ENCODE measurements at regions not wholly inside any gene's neighbourhood (a gene's known extent, or its start where the extent isn't known, plus 50 kb on each side); places are given as distances from the start of the nearest gene placed in this dataset.
"Not testable (repeated sequence)": the region's sequence is repeated elsewhere in the genome, so short reads cannot be mapped to it uniquely, and the experiment has no call there.

DNA sequence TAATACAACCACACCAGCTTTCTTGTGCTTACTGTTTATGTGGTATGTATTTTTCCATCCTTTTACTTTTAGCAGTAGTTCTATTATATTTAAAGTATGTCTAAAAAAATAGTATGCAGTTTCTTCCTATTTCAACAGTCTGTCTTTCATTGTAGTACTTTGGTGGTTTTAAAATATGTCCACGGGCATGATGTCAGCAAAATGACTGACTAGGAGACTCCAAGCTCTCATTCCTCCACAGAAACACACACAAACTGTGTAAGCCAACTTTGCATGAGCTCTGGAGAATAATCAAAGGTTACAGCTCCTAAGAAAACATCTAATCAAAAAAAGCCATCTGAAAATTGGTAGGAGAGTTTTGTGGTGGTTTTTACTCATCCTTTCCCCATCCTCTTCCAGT is 56.1 kb downstream of the TEX51 start:
- Histone ChIP-seq H3K36me3 (ENCODE audit: control insufficient read depth in 2 of 2, extremely low read depth in 1 of 2, insufficient read depth in 2 of 2, low read length in 2 of 2) (no peaks in the 10 kb centered on the region), H3K9me3 (replicated peaks; ENCODE audit: control insufficient read depth, insufficient read depth, low read length) (no peaks in the 10 kb centered on the region), H3K9me1 (replicated peaks; ENCODE audit: control insufficient read depth, extremely low read depth, insufficient read depth, low read length) (no peaks in the 10 kb centered on the region), H3K79me2 (ENCODE audit: control insufficient read depth, insufficient read depth, low read length) (no peaks in the 10 kb centered on the region), H2AFZ (ENCODE audit: low read depth, low read length) (no peak overlapping the region), H3K4me2 (ENCODE audit: insufficient read depth, low read length) (no peak overlapping the region), H3K27me3 (ENCODE audit: control insufficient read depth in 2 of 2, insufficient read depth in 2 of 2, low read length in 2 of 2) (no peaks in the 10 kb centered on the region), H4K20me1 (replicated peaks; ENCODE audit: control insufficient read depth, extremely low read depth, insufficient read depth, low read length) (no peaks in the 10 kb centered on the region), H3K9ac (replicated peaks; ENCODE audit: extremely low read depth, insufficient read depth, low read length) (no peak overlapping the region), H3K4me1 (ENCODE audit: control insufficient read depth, extremely low read depth, insufficient read depth, low read length) (no peaks in the 10 kb centered on the region), H3K27ac (ENCODE audit: insufficient read depth, low read depth, low read length) (no peak overlapping the region), H3K4me3 (replicated peaks in 1 of 3; ENCODE audit: insufficient read depth in 1 of 3, low read depth in 1 of 3, low read length in 3 of 3) (no peak overlapping the region)
- no TSS peak for BruUV-seq (replicated peaks)
- intact Hi-C loops (cut with micrococcal nuclease) (no loop called here), dilution Hi-C loops (cut with MboI; ENCODE audit: extremely low pct_ligation_motif_present, low sequenced_read_pairs) (no loop called here)
- TF ChIP-seq MYC (IDR thresholded peaks at IDR 0.05; ENCODE audit: low read depth, low read length) (no peak), FOS (IDR thresholded peaks at IDR 0.05; ENCODE audit: borderline replicate concordance, insufficient read depth, low read length) (no peak), POLR2A (IDR thresholded peaks at IDR 0.05; ENCODE audit: low read depth, low read length) (no peak), EZH2 (IDR thresholded peaks at IDR 0.05; ENCODE audit: borderline replicate concordance, low read depth, low read length, severe bottlenecking) (no peak), POLR2AphosphoS5 (IDR thresholded peaks at IDR 0.05; ENCODE audit: insufficient read depth, low read depth, low read length) (no peak), GATA2 (IDR thresholded peaks at IDR 0.05; ENCODE audit: insufficient read depth, insufficient read length, low read depth, low read length) (no peak), JUN (IDR thresholded peaks at IDR 0.05; ENCODE audit: borderline replicate concordance, insufficient read depth, insufficient read length, low read depth) (no peak)
- TF ChIP-seq, protein P1, sequence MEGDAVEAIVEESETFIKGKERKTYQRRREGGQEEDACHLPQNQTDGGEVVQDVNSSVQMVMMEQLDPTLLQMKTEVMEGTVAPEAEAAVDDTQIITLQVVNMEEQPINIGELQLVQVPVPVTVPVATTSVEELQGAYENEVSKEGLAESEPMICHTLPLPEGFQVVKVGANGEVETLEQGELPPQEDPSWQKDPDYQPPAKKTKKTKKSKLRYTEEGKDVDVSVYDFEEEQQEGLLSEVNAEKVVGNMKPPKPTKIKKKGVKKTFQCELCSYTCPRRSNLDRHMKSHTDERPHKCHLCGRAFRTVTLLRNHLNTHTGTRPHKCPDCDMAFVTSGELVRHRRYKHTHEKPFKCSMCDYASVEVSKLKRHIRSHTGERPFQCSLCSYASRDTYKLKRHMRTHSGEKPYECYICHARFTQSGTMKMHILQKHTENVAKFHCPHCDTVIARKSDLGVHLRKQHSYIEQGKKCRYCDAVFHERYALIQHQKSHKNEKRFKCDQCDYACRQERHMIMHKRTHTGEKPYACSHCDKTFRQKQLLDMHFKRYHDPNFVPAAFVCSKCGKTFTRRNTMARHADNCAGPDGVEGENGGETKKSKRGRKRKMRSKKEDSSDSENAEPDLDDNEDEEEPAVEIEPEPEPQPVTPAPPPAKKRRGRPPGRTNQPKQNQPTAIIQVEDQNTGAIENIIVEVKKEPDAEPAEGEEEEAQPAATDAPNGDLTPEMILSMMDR (IDR thresholded peaks at IDR 0.05; ENCODE audit: extremely low read depth in 1 of 2, insufficient read depth in 1 of 2, low read depth in 1 of 2, low read length in 2 of 2) = no peak
- TF ChIP-seq, protein P2, sequence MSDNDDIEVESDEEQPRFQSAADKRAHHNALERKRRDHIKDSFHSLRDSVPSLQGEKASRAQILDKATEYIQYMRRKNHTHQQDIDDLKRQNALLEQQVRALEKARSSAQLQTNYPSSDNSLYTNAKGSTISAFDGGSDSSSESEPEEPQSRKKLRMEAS (IDR thresholded peaks at IDR 0.05; ENCODE audit: insufficient read depth, insufficient read length) = no peak
- CTCF ChIA-PET = no interaction called here
- FAIRE-seq (no peak), DNase-seq (ENCODE audit: low read depth, low spot score) (no peak)
- POLR2A ChIA-PET = no interaction called here

DNA sequence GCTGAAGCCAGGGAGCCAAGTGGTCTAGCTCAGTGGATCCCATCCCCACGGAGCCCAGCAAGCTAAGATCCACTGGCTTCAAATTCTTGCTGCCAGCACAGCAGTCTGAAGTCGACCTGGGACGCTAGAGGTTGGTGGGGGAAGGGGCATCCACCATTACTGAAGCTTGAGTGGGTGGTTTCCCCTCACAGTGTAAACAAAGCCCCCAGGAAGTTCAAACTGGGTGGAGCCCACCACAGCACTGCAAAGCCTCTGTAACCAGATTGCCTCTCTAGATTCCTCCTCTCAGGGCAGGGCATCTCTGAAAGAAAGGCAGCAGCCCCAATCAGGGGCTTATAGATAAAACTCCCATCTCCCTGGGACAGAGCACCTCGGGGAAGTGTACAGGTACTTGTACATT is 58.1 kb downstream of the TEX51 start:
- H3K27me3 ChIP-seq (ENCODE audit: control insufficient read depth in 2 of 2, insufficient read depth in 2 of 2, low read length in 2 of 2); H2AFZ ChIP-seq (ENCODE audit: low read depth, low read length); H3K9me1 ChIP-seq (replicated peaks; ENCODE audit: control insufficient read depth, extremely low read depth, insufficient read depth, low read length); H3K79me2 ChIP-seq (ENCODE audit: control insufficient read depth, insufficient read depth, low read length); FAIRE-seq; intact Hi-C loops (cut with micrococcal nuclease); BruUV-seq (replicated peaks); H4K20me1 ChIP-seq (replicated peaks; ENCODE audit: control insufficient read depth, extremely low read depth, insufficient read depth, low read length); CTCF ChIA-PET; POLR2A ChIA-PET; H3K4me3 ChIP-seq (replicated peaks in 1 of 3; ENCODE audit: insufficient read depth in 1 of 3, low read depth in 1 of 3, low read length in 3 of 3); DNase-seq (ENCODE audit: low read depth, low spot score); H3K36me3 ChIP-seq (ENCODE audit: control insufficient read depth in 2 of 2, extremely low read depth in 1 of 2, insufficient read depth in 2 of 2, low read length in 2 of 2); H3K27ac ChIP-seq (ENCODE audit: insufficient read depth, low read depth, low read length); dilution Hi-C loops (cut with MboI; ENCODE audit: extremely low pct_ligation_motif_present, low sequenced_read_pairs); H3K9ac ChIP-seq (replicated peaks; ENCODE audit: extremely low read depth, insufficient read depth, low read length); H3K9me3 ChIP-seq (replicated peaks; ENCODE audit: control insufficient read depth, insufficient read depth, low read length); H3K4me1 ChIP-seq (ENCODE audit: control insufficient read depth, extremely low read depth, insufficient read depth, low read length); H3K4me2 ChIP-seq (ENCODE audit: insufficient read depth, low read length): not testable (repeated sequence)
